ENCODE measurements at regions not wholly inside any gene's neighbourhood (a gene's known extent, or its start where the extent isn't known, plus 50 kb on each side); places are given as distances from the start of the nearest gene placed in this dataset.

GRCh38 chr5:93890657-93891056 lies 149.3 kb upstream of the POU5F2 start:
- Histone ChIP-seq H3K9ac (ENCODE audit: insufficient read depth, low read depth, low read length) (no peak overlapping the region), H3K4me2 (ENCODE audit: low read depth, low read length) (no peak overlapping the region), H3K36me3 (replicated peaks in 1 of 2; ENCODE audit: control insufficient read depth in 1 of 2, insufficient read depth in 2 of 2, low read length in 2 of 2) (no peaks in the 10 kb centered on the region), H4K20me1 (ENCODE audit: insufficient read depth, low read length) (no peaks in the 10 kb centered on the region), H3K4me3 (replicated peaks in 1 of 3; ENCODE audit: insufficient read depth in 1 of 3, low read depth in 2 of 3, low read length in 3 of 3) (no peak overlapping the region), H3K9me3 (ENCODE audit: low read length) (no peaks in the 10 kb centered on the region), H3K4me1 (ENCODE audit: insufficient read depth, low read length) (peaks cover 22% of the 10 kb centered on the region), H3K27ac (ENCODE audit: extremely low read length, insufficient read depth, low read length) (no peak overlapping the region), H2AFZ (ENCODE audit: low read length) (no peak overlapping the region), H3K79me2 (ENCODE audit: insufficient read depth, low read length) (no peaks in the 10 kb centered on the region), H3K27me3 (ENCODE audit: control insufficient read depth in 1 of 2, insufficient read depth in 2 of 2, low read length in 2 of 2) (no peaks in the 10 kb centered on the region)
- intact Hi-C loops (cut with micrococcal nuclease; ENCODE audit: unreplicated experiment) = no loop called here
- DNase-seq (ENCODE audit: low spot score) = no peak
- FAIRE-seq = no peak
- WGBS (ENCODE audit: low lambda C conversion rate) = 86% methylated on average over 4 of the region's 4 CpGs
- CTCF ChIA-PET (ENCODE audit: low intra/inter-chr PET ratio, low total read pairs) = no interaction called here
- no TSS peak for BruUV-seq (replicated peaks)
- POLR2A ChIA-PET = no interaction called here
- ATAC-seq = no peak
- in situ Hi-C loops (cut with HindIII; ENCODE audit: extremely low pct_ligation_motif_present, low pct_unique_long_range_greater_than_20kb) = no loop called here
- no peak for TF ChIP-seq ZNF766 (CRISPR knock-in tag; IDR thresholded peaks at IDR 0.05; ENCODE audit: borderline replicate concordance)
- no peak for TF ChIP-seq HMGXB3 (CRISPR knock-in tag; IDR thresholded peaks at IDR 0.05; ENCODE audit: borderline replicate concordance)
- no peak for TF ChIP-seq PHB2 (IDR thresholded peaks at IDR 0.05; ENCODE audit: partially characterized antibody)
- no peak for TF ChIP-seq CERS6 (CRISPR knock-in tag; IDR thresholded peaks at IDR 0.05)
- no peak for TF ChIP-seq PHF20 (CRISPR knock-in tag; IDR thresholded peaks at IDR 0.05)
- no peak for TF ChIP-seq ZFP36L2 (CRISPR knock-in tag; IDR thresholded peaks at IDR 0.05)
- no peak for TF ChIP-seq E2F5 (CRISPR knock-in tag; conservative IDR thresholded peaks at IDR 0.05)
- no peak for TF ChIP-seq KAT8 (CRISPR knock-in tag; IDR thresholded peaks at IDR 0.05)
- no peak for TF ChIP-seq ZNF670 (CRISPR knock-in tag; IDR thresholded peaks at IDR 0.05; ENCODE audit: borderline replicate concordance)
- TF ChIP-seq MIER3 (CRISPR knock-in tag; IDR thresholded peaks at IDR 0.05; ENCODE audit: borderline replicate concordance) = no peak
- no peak for TF ChIP-seq THAP9 (CRISPR knock-in tag; IDR thresholded peaks at IDR 0.05; ENCODE audit: borderline replicate concordance)
- TF ChIP-seq ZNF256 (CRISPR knock-in tag; conservative IDR thresholded peaks at IDR 0.05) = no peak
- TF ChIP-seq ZSCAN20 (CRISPR knock-in tag; IDR thresholded peaks at IDR 0.05; ENCODE audit: borderline replicate concordance) = no peak
- no peak for TF ChIP-seq ZNF503 (CRISPR knock-in tag; IDR thresholded peaks at IDR 0.05)
- TF ChIP-seq HMG20A (CRISPR knock-in tag; IDR thresholded peaks at IDR 0.05; ENCODE audit: borderline replicate concordance) = no peak

All from HepG2 (cell line).